Smooth muscle cell (in vitro differentiated cells): ENCODE measurements at regions not wholly inside any gene's neighbourhood (a gene's known extent, or its start where the extent isn't known, plus 50 kb on each side); places are given as distances from the start of the nearest gene placed in this dataset.
A peak's percentile ranks its signal among the peaks of the same experiment; 100 is the strongest.

Experiments
- DNase-seq: peaks from one replicate; lab custom pipeline; 2025; ENCODE audit not compliant: unreplicated experiment; lab: John Stamatoyannopoulos, UW
- H2AFZ ChIP-seq: fragments of 200-600 bp; sonication (generic); 2 replicates; pipeline ENCODE4 v1.6.0; 2016; ENCODE audit warnings: antibody characterized with exemption, low read depth, mild to moderate bottlenecking
- H3F3A ChIP-seq: fragments of 200-600 bp; sonication (generic); 2 replicates; pipeline ENCODE4 v1.6.0; 2017; ENCODE audit warnings: antibody characterized with exemption, low read depth
- H3K27ac ChIP-seq: fragments of 200-600 bp; sonication (generic); 2 replicates; pipeline ENCODE4 v1.5.1; 2016; ENCODE audit warnings: low read depth, mild to moderate bottlenecking
- H3K27me3 ChIP-seq: fragments of 200-600 bp; sonication (generic); 2 replicates; pipeline ENCODE4 v1.6.1; 2016; ENCODE audit warnings: low read depth, mild to moderate bottlenecking
- H3K36me3 ChIP-seq: fragments of 200-600 bp; sonication (generic); 2 replicates; pipeline ENCODE4 v1.5.1; 2016; ENCODE audit warnings: low read depth
- H3K4me1 ChIP-seq: fragments of 200-600 bp; sonication (generic); 2 replicates; pipeline ENCODE4 v1.5.1; 2016; ENCODE audit warnings: low read depth
- H3K4me2 ChIP-seq: fragments of 200-600 bp; sonication (generic); 2 replicates; pipeline ENCODE4 v1.6.0; 2016; ENCODE audit warnings: mild to moderate bottlenecking
- H3K4me3 ChIP-seq: fragments of 200-600 bp; sonication (generic); 2 replicates; pipeline ENCODE4 v1.5.1; 2016; ENCODE audit warnings: mild to moderate bottlenecking
- H3K79me2 ChIP-seq: fragments of 200-600 bp; sonication (generic); 2 replicates; pipeline ENCODE4 v1.6.0; 2016; ENCODE audit warnings: low read depth, mild to moderate bottlenecking
- H3K9ac ChIP-seq: fragments of 200-600 bp; sonication (generic); 2 replicates; pipeline ENCODE4 v1.6.0; 2016; ENCODE audit warnings: low read depth
- H3K9me3 ChIP-seq: fragments of 200-600 bp; sonication (generic); replicated peaks from 2 replicates; pipeline ENCODE4 v1.5.1; 2016; ENCODE audit warnings: low read depth
- H4K20me1 ChIP-seq: fragments of 200-600 bp; sonication (generic); 2 replicates; pipeline ENCODE4 v1.6.0; 2016; ENCODE audit warnings: low read depth
- CTCF ChIP-seq: fragments of 200-600 bp; sonication (generic); IDR thresholded peaks from 2 replicates; pipeline ENCODE4 v1.5.1; 2017; ENCODE audit warnings: borderline replicate concordance, mild to moderate bottlenecking, antibody characterized with exemption; ENCODE audit not compliant: insufficient read depth, poor library complexity, severe bottlenecking
- WGBS: methylation state at CpG from one replicate; pipeline ENCODE4 v1.1.7; 2016; ENCODE audit warnings: low lambda C conversion rate; 5-methylcytosine and 5-hydroxymethylcytosine counted together

DNA sequence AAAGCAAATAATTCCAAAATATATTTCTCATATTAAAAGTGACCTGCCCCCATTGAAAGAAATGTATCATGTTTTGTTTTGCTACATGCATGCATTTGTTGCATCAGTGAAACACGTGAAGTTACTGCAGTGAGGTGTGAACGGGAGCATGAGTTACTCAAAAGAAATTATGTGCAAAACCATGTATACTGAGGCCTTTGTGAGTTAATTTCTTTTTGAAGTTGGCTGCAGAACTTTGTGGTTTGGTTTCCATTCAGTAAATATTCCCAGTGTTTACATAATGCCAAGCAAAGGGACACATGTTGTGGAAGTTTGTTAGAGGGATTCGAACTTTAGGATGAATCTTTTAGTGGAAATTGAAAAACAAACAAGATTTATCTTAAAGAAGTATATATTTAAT, 619.4 kb upstream of the ADAMTS5 start:
- no peaks in the 10 kb centered on the region for H3K4me1 ChIP-seq
- H3K9ac ChIP-seq = no peak overlapping the region

GRCh38 chr21:27584256-27584655, 617.4 kb upstream of the ADAMTS5 start:
- WGBS = 92% methylated on average over 1 of the region's 1 CpG
- Histone ChIP-seq H4K20me1 (no peaks in the 10 kb centered on the region), H2AFZ (no peak overlapping the region)

More for the DNA sequence above, 619.4 kb upstream of the ADAMTS5 start:
- Histone ChIP-seq H3K36me3 (no peaks in the 10 kb centered on the region), H3K4me3 (no peak overlapping the region), H3K4me2 (no peak overlapping the region), H2AFZ (no peak overlapping the region), H4K20me1 (no peaks in the 10 kb centered on the region), H3F3A (no peaks in the 10 kb centered on the region), H3K27me3 (no peaks in the 10 kb centered on the region), H3K9me3 (no peaks in the 10 kb centered on the region), H3K79me2 (no peaks in the 10 kb centered on the region), H3K27ac (no peak overlapping the region)
- DNase-seq = no peak
- no peak for TF ChIP-seq CTCF
- 52% methylated on average over 3 of the region's 3 CpGs for WGBS

DNA sequence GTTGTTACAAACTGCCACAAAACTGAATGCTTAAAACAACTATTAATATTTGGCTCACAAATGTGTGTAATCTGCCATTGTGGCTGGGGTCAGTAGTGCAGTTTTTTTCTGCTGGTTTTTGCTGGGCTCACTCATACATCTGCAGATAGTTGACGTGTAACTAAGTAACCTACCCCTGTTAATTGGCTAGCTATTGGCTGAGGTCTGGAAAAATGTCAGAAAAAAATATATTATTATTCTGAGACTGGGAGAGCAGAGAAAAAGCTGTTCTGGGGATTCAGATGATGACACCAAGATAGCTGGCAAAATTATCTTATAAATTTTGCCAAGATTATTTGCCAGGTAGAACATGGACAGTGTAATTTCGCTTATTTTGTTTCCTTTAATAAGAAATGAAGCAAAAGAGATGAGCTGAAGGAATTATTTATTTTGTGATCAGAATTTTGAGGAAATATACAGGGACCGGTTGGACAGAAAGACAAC, 616.1 kb upstream of the ADAMTS5 start:
- Histone ChIP-seq H3K4me1 (no peaks in the 10 kb centered on the region), H3K27ac (no peak overlapping the region), H3K4me3 (no peak overlapping the region), H3F3A (no peaks in the 10 kb centered on the region), H3K79me2 (no peaks in the 10 kb centered on the region), H3K27me3 (no peaks in the 10 kb centered on the region), H3K9ac (no peak overlapping the region), H3K9me3 (no peaks in the 10 kb centered on the region), H4K20me1 (no peaks in the 10 kb centered on the region), H2AFZ (no peak overlapping the region), H3K4me2 (no peak overlapping the region), H3K36me3 (no peaks in the 10 kb centered on the region)
- DNase-seq = no peak
- TF ChIP-seq CTCF = no peak
- 90% methylated on average over 3 of the region's 3 CpGs for WGBS

More at GRCh38 chr21:27584256-27584655, 617.4 kb upstream of the ADAMTS5 start:
- DNase-seq = no peak
- Histone ChIP-seq H3K27ac (no peak overlapping the region), H3K79me2 (no peaks in the 10 kb centered on the region), H3K4me2 (no peak overlapping the region), H3K36me3 (no peaks in the 10 kb centered on the region), H3K27me3 (no peaks in the 10 kb centered on the region), H3F3A (no peaks in the 10 kb centered on the region), H3K4me3 (no peak overlapping the region), H3K9me3 (no peaks in the 10 kb centered on the region), H3K4me1 (no peaks in the 10 kb centered on the region), H3K9ac (no peak overlapping the region)
- TF ChIP-seq CTCF = no peak

GRCh38 chr21:27582246-27582947, 615.5 kb upstream of the ADAMTS5 start:
- no peak for TF ChIP-seq CTCF
- no peak for DNase-seq
- no peak overlapping the region for H3K4me3 ChIP-seq
- H3K9ac ChIP-seq = no peak overlapping the region
- H3K9me3 ChIP-seq = no peaks in the 10 kb centered on the region
- no peak overlapping the region for H2AFZ ChIP-seq
- no peaks in the 10 kb centered on the region for H3K36me3 ChIP-seq
- no peaks in the 10 kb centered on the region for H3F3A ChIP-seq
- H3K27me3 ChIP-seq = no peaks in the 10 kb centered on the region
- WGBS = 96% methylated on average over 2 of the region's 2 CpGs
- H3K4me1 ChIP-seq = no peaks in the 10 kb centered on the region
- no peak overlapping the region for H3K4me2 ChIP-seq
- no peaks in the 10 kb centered on the region for H4K20me1 ChIP-seq
- no peaks in the 10 kb centered on the region for H3K79me2 ChIP-seq
- peak overlapping the region; percentile 40 for H3K27ac ChIP-seq
